K562 (cell line): ENCODE measurements at regions not wholly inside any gene's neighbourhood (a gene's known extent, or its start where the extent isn't known, plus 50 kb on each side); places are given as distances from the start of the nearest gene placed in this dataset.
A peak's percentile ranks its signal among the peaks of the same experiment; 100 is the strongest.

Source experiments
- ATF3 ChIP-seq, 2 experiments: fragments of 450-650 bp in 1 of 2; sonication (generic) in 1 of 2; formaldehyde crosslinking in 1 of 2; IDR thresholded peaks in 1 of 2; conservative IDR thresholded peaks in 1 of 2; 2 replicates each; pipeline versions ENCODE4 v1.6.1 to v1.8.1; 2016 to 2023; ENCODE audit warnings: mild to moderate bottlenecking in 2 of 2, moderate library complexity in 2 of 2, inconsistent platforms in 1 of 2, missing genetic modification reagents in 1 of 2
- BDP1 ChIP-seq: IDR thresholded peaks from 3 replicates; pipeline ENCODE4 v1.6.1; 2011; ENCODE audit not compliant: insufficient read length, insufficient read depth
- CBX3 ChIP-seq, 2 experiments: IDR thresholded peaks; 1 replicate in 1 of 2; 2 replicates in 1 of 2; pipeline ENCODE4 v1.6.1; 2012; ENCODE audit warnings: inconsistent platforms in 2 of 2, low read length in 2 of 2, borderline replicate concordance in 1 of 2, control low read depth in 1 of 2
- CHAMP1 ChIP-seq: fragments of 450-650 bp; IDR thresholded peaks from 2 replicates; pipeline ENCODE4 v1.6.1; 2016; ENCODE audit warnings: mild to moderate bottlenecking
- CHD1 ChIP-seq: fragments of 200-600 bp; sonication (generic); IDR thresholded peaks from one replicate; pipeline ENCODE4 v1.6.1; 2012; ENCODE audit warnings: mild to moderate bottlenecking, moderate library complexity, low read length, inconsistent platforms
- MAFF ChIP-seq: IDR thresholded peaks from 2 replicates; pipeline ENCODE4 v1.6.1; 2012; ENCODE audit warnings: low read length, improper control_type of control experiment
- PHB ChIP-seq: fragments of 250-450 bp; sonication (Bioruptor Pico); IDR thresholded peaks from 2 replicates; pipeline ENCODE4 v1.5.0; 2021
- SMARCA4 ChIP-seq: fragments of 450-650 bp; IDR thresholded peaks from 2 replicates; pipeline ENCODE4 v1.6.1; 2016
- TAF7 ChIP-seq: fragments of 450-650 bp; IDR thresholded peaks from 2 replicates; pipeline ENCODE4 v1.6.1; 2016; ENCODE audit warnings: missing genetic modification characterization, missing compliant biosample characterization
- TCFL5 ChIP-seq: fragments of 250-450 bp; sonication (Bioruptor Pico); conservative IDR thresholded peaks from 2 replicates; pipeline ENCODE4 v1.6.1; 2021; ENCODE audit warnings: mild to moderate bottlenecking, moderate library complexity, matching md5 sums
- THRB ChIP-seq: fragments of 450-650 bp; formaldehyde crosslinking; conservative IDR thresholded peaks from 2 replicates; pipeline ENCODE4 v1.4.0; 2022; ENCODE audit warnings: mild to moderate bottlenecking, missing genetic modification characterization
- ZNF316 ChIP-seq: fragments of 450-650 bp; IDR thresholded peaks from 2 replicates; pipeline ENCODE4 v1.6.1; 2016
- ZNF511 ChIP-seq: sonication (generic); formaldehyde crosslinking; IDR thresholded peaks from 2 replicates; pipeline ENCODE4 v1.8.0; 2022; ENCODE audit warnings: mild to moderate bottlenecking, missing genetic modification reagents
- ZNF764 ChIP-seq: fragments of 250-450 bp; sonication (Bioruptor Pico); IDR thresholded peaks from 2 replicates; pipeline ENCODE4 v1.4.0; 2020; ENCODE audit warnings: low read depth, mild to moderate bottlenecking, moderate library complexity

- TF ChIP-seq CHAMP1 (peak; percentile 63; the same call in 1 of the 2 replicates), BDP1 (no peak), CBX3 (IDR thresholded peaks at IDR 0.05; ENCODE audit: borderline replicate concordance in 1 of 2, low read length in 2 of 2) (peak in 1 of 2 experiments; percentile 58; a peak in 1 of 3 replicates), TCFL5 (CRISPR knock-in tag) (no peak), SMARCA4 (peak; percentile 40), CHD1 (no peak), PHB (CRISPR knock-in tag) (no peak), THRB (no peak), MAFF (no peak), TAF7 (tag) (no peak), ZNF511 (CRISPR knock-in tag) (no peak), ATF3 (IDR thresholded peaks at IDR 0.05) (peak; percentile 63; the same call in 1 of the 2 replicates), ATF3 (CRISPR knock-in tag; conservative IDR thresholded peaks at IDR 0.05) (no peak), ZNF764 (CRISPR knock-in tag) (no peak), ZNF316 (peak; percentile 55)
Observed at GRCh38 chr5:81819556-81820317, 68.8 kb upstream of the SSBP2 start (continued).
